Glutamatergic neuron (in vitro differentiated cells): ENCODE measurements at regions not wholly inside any gene's neighbourhood (a gene's known extent, or its start where the extent isn't known, plus 50 kb on each side); places are given as distances from the start of the nearest gene placed in this dataset.

Experiments
- DNase-seq: peaks from one replicate; pipeline ENCODE4 v3.0.0; 2022
- H3K27ac Mint-ChIP-seq: one replicate; pipeline ENCODE4 v1.8.0; 2020; ENCODE audit warnings: mild to moderate bottlenecking, mixed read lengths, inconsistent platforms; ENCODE audit not compliant: unreplicated experiment
- H3K27me3 Mint-ChIP-seq: one replicate; pipeline ENCODE4 v1.8.0; 2020; ENCODE audit warnings: mild to moderate bottlenecking, moderate library complexity, mixed read lengths, inconsistent platforms; ENCODE audit not compliant: unreplicated experiment
- H3K36me3 Mint-ChIP-seq: one replicate; pipeline ENCODE4 v1.8.0; 2020; ENCODE audit warnings: mild to moderate bottlenecking, mixed read lengths, inconsistent platforms; ENCODE audit not compliant: unreplicated experiment
- H3K4me1 Mint-ChIP-seq: one replicate; pipeline ENCODE4 v1.8.0; 2020; ENCODE audit warnings: mild to moderate bottlenecking, low read depth, mixed read lengths, inconsistent platforms; ENCODE audit not compliant: unreplicated experiment
- H3K4me3 Mint-ChIP-seq: one replicate; pipeline ENCODE4 v1.8.0; 2020; ENCODE audit warnings: mild to moderate bottlenecking, mixed read lengths, inconsistent platforms; ENCODE audit not compliant: unreplicated experiment
- H3K9me3 Mint-ChIP-seq: one replicate; pipeline ENCODE4 v1.8.0; 2020; ENCODE audit warnings: mild to moderate bottlenecking, moderate library complexity, mixed read lengths, inconsistent platforms; ENCODE audit not compliant: unreplicated experiment
- TF ChIP-seq, protein P1 (sequence below): fragments of 200-600 bp; sonication (generic); IDR thresholded peaks from one replicate; pipeline ENCODE4 v1.5.0; 2021; ENCODE audit not compliant: partially characterized antibody, unreplicated experiment

DNA sequence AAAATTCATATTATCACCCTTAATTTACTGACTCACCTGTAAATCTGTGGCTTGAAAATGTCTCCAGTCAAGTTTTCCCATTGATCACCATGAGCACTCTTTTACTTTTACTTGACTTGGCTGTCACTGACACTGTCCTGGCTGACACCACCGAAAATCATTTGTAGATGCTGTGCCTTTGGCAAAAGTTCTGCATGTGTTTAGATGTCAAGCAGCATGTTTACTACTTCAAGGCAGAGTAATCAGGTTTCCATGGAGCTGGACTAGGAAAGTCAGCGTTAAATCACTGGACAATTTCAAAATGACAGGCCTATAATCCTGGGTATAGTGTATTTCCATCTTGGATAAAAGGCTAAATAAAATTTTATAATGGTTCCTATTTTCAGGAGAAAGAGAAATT, 1530.6 kb upstream of the CDH6 start:
- DNase-seq: no peak
- peaks cover 4% of the 10 kb centered on the region for H3K36me3 Mint-ChIP-seq
- no peak overlapping the region for H3K4me3 Mint-ChIP-seq
- no peak overlapping the region for H3K27ac Mint-ChIP-seq
- H3K9me3 Mint-ChIP-seq: no peaks in the 10 kb centered on the region
- TF ChIP-seq, protein P1, sequence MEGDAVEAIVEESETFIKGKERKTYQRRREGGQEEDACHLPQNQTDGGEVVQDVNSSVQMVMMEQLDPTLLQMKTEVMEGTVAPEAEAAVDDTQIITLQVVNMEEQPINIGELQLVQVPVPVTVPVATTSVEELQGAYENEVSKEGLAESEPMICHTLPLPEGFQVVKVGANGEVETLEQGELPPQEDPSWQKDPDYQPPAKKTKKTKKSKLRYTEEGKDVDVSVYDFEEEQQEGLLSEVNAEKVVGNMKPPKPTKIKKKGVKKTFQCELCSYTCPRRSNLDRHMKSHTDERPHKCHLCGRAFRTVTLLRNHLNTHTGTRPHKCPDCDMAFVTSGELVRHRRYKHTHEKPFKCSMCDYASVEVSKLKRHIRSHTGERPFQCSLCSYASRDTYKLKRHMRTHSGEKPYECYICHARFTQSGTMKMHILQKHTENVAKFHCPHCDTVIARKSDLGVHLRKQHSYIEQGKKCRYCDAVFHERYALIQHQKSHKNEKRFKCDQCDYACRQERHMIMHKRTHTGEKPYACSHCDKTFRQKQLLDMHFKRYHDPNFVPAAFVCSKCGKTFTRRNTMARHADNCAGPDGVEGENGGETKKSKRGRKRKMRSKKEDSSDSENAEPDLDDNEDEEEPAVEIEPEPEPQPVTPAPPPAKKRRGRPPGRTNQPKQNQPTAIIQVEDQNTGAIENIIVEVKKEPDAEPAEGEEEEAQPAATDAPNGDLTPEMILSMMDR: no peak
- no peaks in the 10 kb centered on the region for H3K4me1 Mint-ChIP-seq
- peaks cover 2% of the 10 kb centered on the region for H3K27me3 Mint-ChIP-seq

DNA sequence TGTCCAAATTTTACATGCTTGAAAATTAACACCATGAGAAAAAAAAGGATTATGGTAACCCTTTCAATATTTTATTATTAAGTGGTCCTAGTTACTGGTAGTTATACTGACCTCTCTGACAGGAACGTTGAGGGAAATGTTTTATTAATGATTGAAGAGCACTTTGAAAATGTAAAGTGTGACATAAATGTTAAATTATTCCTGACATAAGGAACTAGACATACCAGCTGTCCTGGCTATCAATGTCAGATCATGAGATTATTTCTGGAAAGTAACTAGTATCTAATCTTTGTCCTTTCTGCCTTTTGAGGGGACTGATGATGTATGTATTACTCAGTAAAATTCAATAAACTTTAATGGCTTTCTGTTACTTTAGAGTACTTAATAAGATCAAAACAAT, 1538.5 kb upstream of the CDH6 start:
- Mint-ChIP-seq H3K4me3 (no peak overlapping the region), H3K9me3 (no peaks in the 10 kb centered on the region), H3K27me3 (peaks cover 2% of the 10 kb centered on the region), H3K36me3 (peaks cover 4% of the 10 kb centered on the region), H3K27ac (peak overlapping the region; percentile 7), H3K4me1 (peaks cover 7% of the 10 kb centered on the region)
- no peak for DNase-seq
- TF ChIP-seq, protein P1: no peak

DNA sequence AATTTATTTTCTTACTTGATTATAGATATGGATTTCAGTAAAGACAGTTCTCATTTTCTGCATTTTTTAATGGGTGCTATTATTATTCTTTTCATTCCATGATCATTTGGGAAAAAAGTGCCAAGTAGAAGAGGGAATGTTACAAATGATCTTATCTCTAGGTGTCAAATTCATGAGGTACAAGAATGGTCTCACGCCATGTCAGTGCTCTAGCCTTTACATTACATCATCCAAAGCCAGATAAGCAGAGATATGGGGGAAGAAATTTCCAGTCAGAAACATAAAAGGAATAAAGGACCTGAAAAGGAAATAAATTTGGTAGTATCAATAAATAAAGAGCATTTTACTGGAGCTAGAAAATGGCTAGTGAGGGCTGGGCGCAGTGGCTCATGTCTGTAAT, 1544.2 kb upstream of the CDH6 start:
- no peak for DNase-seq
- H3K27ac Mint-ChIP-seq: no peak overlapping the region
- TF ChIP-seq, protein P1: no peak
- no peaks in the 10 kb centered on the region for H3K36me3 Mint-ChIP-seq
- H3K27me3 Mint-ChIP-seq: no peaks in the 10 kb centered on the region
- peaks cover 1% of the 10 kb centered on the region for H3K9me3 Mint-ChIP-seq
- no peaks in the 10 kb centered on the region for H3K4me1 Mint-ChIP-seq
- H3K4me3 Mint-ChIP-seq: no peak overlapping the region

DNA sequence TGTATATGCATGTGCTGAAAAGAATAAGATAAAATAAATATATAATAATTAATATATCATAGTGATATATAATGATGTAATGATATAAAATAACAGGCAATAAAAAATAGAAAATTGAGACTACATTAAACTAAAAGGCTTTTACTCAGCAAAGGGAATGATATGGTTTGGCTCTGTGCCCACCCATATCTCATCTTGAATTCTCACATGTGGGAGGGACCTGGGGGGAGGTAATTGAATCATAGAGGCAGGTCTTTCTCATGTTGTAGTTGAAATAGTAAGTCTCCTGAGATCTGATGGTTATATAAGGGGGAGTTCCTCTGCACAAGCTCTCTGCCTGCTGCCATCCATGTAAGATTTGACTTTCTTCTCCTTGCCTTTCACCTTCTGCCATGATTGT, 1550.9 kb upstream of the CDH6 start:
- Mint-ChIP-seq H3K27me3 (no peaks in the 10 kb centered on the region), H3K27ac (no peak overlapping the region), H3K4me1 (no peaks in the 10 kb centered on the region), H3K36me3 (no peaks in the 10 kb centered on the region), H3K9me3 (peaks cover 3% of the 10 kb centered on the region), H3K4me3 (no peak overlapping the region)
- no peak for DNase-seq
- TF ChIP-seq, protein P1: no peak

DNA sequence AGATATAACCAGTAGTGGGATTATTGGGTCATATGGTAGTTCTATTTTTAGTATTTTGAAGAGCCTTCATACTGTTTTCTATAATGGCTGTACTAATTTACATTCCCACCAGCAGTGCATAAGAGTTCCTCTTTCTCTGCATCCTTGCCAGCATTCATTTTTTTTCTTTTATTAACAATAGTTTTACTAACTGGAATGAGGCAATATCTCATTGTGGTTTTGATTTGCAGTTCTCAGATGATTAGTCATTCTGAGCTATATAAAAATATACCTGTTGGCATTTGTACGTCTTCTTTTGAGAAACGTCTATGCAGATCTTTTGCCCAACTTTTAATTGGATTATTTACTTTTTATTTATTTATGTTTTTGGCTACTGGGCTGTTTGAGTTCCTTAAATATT, 1579.3 kb upstream of the CDH6 start:
- H3K36me3 Mint-ChIP-seq: no peaks in the 10 kb centered on the region
- H3K27me3 Mint-ChIP-seq: no peaks in the 10 kb centered on the region
- TF ChIP-seq, protein P1: no peak
- no peaks in the 10 kb centered on the region for H3K9me3 Mint-ChIP-seq
- no peaks in the 10 kb centered on the region for H3K4me1 Mint-ChIP-seq
- no peak overlapping the region for H3K4me3 Mint-ChIP-seq
- DNase-seq: no peak
- no peak overlapping the region for H3K27ac Mint-ChIP-seq
